ENCODE measurements at regions not wholly inside any gene's neighbourhood (a gene's known extent, or its start where the extent isn't known, plus 50 kb on each side); places are given as distances from the start of the nearest gene placed in this dataset.
"Not testable (repeated sequence)": the region's sequence is repeated elsewhere in the genome, so short reads cannot be mapped to it uniquely, and the experiment has no call there.

GRCh38 chr11:45393334-45393733, 107.2 kb upstream of the SYT13 start:
- no peak for TF ChIP-seq CTCF (conservative IDR thresholded peaks at IDR 0.05)
- H3K27ac ChIP-seq, result no peak overlapping the region

- no peak overlapping the region for H3K27ac ChIP-seq
- no peak for TF ChIP-seq CTCF (conservative IDR thresholded peaks at IDR 0.05)
These were observed 106.5 kb upstream of the SYT13 start for GRCh38 chr11:45392591-45393091.

- no peak overlapping the region for H3K27ac ChIP-seq
- TF ChIP-seq CTCF (conservative IDR thresholded peaks at IDR 0.05), result no peak
These were observed 106.0 kb upstream of the SYT13 start for GRCh38 chr11:45392154-45392553.

GRCh38 chr11:45391168-45391850, 105.2 kb upstream of the SYT13 start:
- TF ChIP-seq CTCF (conservative IDR thresholded peaks at IDR 0.05), result no peak
- no peak overlapping the region for H3K27ac ChIP-seq

GRCh38 chr11:45390407-45390806, 104.3 kb upstream of the SYT13 start:
- no peak overlapping the region for H3K27ac ChIP-seq
- no peak for TF ChIP-seq CTCF (conservative IDR thresholded peaks at IDR 0.05)

GRCh38 chr11:45388472-45388871, 102.3 kb upstream of the SYT13 start:
- no peak overlapping the region for H3K27ac ChIP-seq
- no peak for TF ChIP-seq CTCF (conservative IDR thresholded peaks at IDR 0.05)

- not testable (repeated sequence) for H3K27ac ChIP-seq
These were observed 101.7 kb upstream of the SYT13 start for GRCh38 chr11:45387885-45388284.

GRCh38 chr11:45386972-45387371, 100.8 kb upstream of the SYT13 start:
- no peak for TF ChIP-seq CTCF (conservative IDR thresholded peaks at IDR 0.05)

More at GRCh38 chr11:45386972-45387371, 100.8 kb upstream of the SYT13 start:
- no peak overlapping the region for H3K27ac ChIP-seq
